HG03135 (cell line): ENCODE measurements at regions not wholly inside any gene's neighbourhood (a gene's known extent, or its start where the extent isn't known, plus 50 kb on each side); places are given as distances from the start of the nearest gene placed in this dataset.
"Not testable (repeated sequence)": the region's sequence is repeated elsewhere in the genome, so short reads cannot be mapped to it uniquely, and the experiment has no call there.

ENCODE experiments used
- ATAC-seq: cut with Tn5 transposase; IDR thresholded peaks from one replicate; pipeline ENCODE4 v1.9.1; 2021; ENCODE audit warnings: mild to moderate bottlenecking, moderate library complexity; ENCODE audit not compliant: unreplicated experiment

GRCh38 chr16:86072328-86073102 is 173.6 kb downstream of the IRF8 start:
- ATAC-seq: no peak

DNA sequence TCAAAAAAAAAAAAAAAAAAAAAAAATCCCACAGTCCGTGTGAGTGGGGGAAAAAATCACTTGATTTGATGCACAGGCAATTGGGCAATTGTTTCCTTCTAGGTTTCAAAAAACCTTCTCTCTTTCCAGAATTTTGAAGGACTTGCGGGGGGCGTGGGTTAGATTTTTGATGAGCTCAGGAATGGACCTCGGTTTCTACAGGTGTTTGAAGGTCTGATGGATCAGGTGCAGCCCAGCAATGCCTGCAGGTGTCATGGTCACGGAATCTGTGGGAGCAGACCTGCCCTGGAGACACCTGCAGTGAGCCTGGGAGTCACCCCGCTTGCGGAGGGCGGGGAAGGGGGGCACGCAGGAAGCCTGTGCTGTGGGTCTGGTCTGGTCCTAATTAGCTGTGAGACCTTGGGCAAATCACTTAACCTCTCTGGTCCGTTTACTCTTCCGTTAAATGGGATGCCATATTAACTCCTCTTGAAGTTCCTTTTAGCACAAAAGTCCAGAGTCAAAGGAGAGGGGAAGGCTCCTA is 174.2 kb downstream of the IRF8 start:
- ATAC-seq: no peak

DNA sequence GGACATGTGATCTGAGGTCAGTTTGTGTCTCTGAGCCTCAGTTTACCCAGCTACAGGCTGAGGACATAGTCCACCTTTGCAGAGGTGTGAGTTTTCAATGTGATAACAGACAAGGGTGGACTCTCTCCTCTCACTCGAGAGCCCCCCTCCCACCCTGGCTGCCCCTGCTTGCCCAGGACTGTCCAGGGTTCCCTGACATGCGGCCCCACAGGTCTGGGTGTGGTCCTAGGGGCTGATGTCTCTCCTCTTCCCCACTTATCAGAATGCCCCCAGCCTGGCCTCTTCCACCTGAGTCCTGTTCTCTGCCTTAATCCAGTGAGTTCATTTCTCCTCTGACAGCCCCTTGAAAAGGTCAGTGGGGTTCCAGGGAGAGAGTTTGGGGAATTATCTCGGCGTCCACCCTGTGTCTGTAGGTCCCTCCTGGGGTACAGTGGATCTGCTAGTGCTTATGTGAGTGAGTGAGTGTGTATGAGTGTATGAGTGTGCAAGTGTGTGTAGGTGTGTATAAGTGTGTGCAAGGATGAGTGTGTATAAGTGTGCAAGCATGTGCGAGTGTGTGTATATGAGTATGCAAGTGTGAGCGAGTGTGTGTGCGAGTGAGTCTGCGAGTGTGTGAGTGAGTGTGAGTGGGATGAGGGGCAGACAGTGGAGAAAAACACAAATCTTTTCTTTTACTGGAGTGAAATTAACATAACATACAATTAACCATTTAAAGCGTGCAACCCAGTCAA is 175.0 kb downstream of the IRF8 start:
- no peak for ATAC-seq

- ATAC-seq: no peak
Measured at GRCh38 chr16:86074651-86075487, 175.9 kb downstream of the IRF8 start.

GRCh38 chr16:86075488-86075785 is 176.5 kb downstream of the IRF8 start:
- no peak for ATAC-seq

DNA sequence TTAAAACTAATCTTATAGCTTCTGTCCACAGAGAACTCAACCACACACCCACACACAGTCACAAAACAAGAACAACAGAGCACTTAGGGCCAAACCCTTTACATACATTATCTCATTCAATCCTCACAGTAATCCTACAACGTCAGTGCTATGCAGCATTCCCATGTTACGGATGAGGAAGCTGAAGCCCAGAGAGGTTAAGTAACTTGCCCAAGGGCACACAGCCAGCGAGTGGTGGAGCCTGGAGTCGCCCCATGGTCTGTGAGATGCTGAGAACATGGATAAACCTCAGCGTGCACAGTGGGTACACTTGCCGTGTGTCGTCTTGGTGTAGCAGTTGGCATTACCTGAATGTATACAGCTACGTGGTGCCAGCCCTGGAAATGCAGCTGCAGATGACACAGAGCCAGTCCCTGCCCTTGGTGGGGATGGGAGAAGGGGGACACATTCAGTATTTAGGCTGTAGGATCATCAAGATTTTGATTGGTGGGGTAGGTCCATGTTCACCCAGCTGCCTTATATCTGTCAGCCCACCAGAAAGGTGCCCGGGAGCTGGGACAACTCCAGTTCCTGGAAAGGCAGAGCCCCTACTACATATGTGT is 177.0 kb downstream of the IRF8 start:
- ATAC-seq: no peak

GRCh38 chr16:86076606-86077005 is 177.6 kb downstream of the IRF8 start:
- ATAC-seq: no peak

DNA sequence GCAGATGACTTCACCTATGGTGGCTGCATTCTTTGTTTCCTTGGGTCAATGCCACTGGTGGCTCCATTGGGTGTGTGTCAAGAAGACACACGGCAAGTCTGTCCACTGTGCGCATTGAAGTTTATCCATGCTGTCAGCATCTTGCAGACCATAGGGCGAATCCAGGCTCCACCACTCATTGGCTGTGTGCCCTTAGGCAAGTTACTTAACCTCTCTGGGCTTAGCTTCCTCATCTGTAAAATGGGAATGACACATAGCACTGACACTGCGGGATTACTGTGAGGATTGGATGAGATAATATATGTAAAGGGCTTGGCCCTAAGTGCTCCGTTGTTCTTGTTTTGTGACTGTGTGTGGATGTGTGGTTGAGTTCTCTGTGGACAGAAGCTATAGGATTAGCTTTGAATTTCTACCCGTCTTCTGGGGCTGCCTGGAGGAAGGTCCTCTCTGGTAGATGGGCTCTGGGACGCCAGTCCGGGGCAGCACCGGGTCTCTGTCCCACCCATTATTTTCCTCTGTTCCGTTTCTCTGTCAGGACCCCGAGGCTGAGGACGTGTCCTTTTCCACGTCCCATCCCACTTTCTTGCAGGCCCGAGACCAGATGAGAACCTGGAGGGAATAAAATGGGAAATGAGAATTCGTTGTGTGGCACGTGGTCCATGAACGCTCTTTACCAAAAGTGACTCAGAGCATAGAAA is 178.4 kb downstream of the IRF8 start:
- no peak for ATAC-seq

DNA sequence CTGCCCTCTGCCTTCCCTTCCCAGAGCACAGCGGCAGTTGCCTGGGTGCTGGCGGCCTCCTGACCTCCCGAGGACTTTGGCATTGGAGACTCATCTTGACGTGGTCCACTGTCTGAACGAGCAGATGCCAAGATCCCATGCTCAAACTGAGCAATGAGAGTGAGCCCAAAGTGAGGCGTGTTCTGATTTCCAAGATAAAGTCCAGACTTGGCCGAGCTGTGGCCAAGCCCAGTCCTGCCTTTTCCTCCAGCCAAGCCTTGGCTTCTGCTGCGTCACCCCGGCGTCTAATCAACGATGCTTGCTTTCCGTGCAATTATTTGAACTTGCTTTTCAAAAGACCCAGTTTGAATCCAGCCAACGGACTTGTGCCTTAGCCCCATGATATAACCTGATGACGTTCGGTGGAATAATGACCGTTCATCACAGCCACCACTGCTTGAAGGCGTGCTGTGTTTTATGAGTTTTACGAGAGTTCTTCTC is 179.2 kb downstream of the IRF8 start:
- no peak for ATAC-seq

GRCh38 chr16:86078711-86079110 is 179.7 kb downstream of the IRF8 start:
- not testable (repeated sequence) for ATAC-seq

- no peak for ATAC-seq
Measured at GRCh38 chr16:86079255-86079885, 180.4 kb downstream of the IRF8 start.

DNA sequence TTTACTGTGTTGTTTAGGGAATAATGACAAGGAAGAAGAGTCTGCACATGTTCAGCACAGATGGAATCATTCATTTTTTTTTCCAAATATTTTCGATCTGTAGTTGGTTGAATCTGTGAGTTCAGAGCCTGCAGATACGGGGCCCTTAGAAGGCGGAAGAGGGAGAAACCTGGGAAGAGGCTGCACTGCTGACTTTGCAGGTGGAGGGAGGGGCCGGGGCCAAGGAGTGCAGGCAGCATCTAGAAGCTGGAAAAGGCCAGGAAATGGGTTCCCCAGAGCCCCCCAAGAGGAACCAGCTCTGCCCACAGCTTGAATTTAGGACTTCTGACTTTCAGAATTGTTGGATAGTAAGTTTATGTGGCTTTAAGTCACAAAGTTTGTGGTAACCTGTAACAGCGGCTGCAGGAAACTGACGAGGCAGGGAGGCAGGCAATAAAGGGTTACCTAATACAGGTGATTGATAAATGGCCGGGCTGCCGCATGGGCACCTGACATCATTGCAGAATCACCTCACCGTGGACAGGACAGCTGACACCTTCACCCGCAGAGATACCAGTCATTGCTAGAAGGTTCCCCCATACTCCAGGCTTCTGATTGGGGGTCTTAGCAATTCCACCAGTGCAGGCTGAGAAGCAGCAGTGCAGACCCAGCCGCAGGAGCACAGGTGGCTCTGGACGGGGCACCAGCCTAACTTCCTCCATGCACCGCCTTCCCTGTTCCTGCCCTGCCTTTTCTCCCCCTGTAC is 181.3 kb downstream of the IRF8 start:
- ATAC-seq: no peak

DNA sequence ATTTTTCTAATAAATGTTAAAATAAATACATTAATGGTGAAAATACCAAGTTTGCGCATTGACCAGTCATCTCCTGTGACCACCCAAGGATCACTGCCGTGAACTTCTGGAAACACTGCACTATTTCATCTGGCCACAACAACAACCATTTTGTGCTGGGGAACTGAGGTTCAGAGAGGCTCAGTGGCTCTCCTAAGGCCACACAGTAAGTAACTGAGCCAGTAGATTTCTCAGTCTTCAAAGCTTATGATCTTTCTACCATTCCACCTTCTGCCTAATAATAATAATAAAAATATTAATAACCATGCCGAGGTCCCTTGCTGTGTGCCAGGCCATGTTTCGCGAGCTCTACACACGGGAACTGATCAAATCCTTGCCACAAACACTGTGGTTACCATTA is 182.0 kb downstream of the IRF8 start:
- ATAC-seq: no peak

GRCh38 chr16:86082418-86083030 is 183.6 kb downstream of the IRF8 start:
- ATAC-seq: no peak

- ATAC-seq: no peak
Measured at GRCh38 chr16:86083382-86084002, 184.5 kb downstream of the IRF8 start.

GRCh38 chr16:86085161-86085611 is 186.2 kb downstream of the IRF8 start:
- ATAC-seq: no peak

GRCh38 chr16:86085795-86086194 is 186.8 kb downstream of the IRF8 start:
- ATAC-seq: no peak

DNA sequence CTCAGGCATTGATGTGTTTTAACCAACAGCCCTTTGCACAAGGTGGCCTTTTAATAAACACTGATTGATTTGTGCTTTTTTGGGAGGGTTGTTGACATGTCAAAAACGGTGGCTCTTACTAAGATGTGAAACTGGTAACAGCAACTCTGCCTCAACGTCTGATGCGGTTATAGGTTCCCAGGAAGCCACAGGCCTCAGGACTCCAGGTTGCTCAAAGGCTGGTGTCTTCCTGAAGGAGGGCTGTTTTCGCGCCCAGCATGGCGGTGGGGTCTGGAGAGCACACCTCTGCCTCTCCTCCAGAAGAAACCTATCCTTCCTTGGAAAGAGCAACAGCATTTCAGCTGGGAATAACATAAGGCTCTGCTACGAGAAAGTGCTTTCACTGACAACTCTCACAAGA is 187.5 kb downstream of the IRF8 start:
- ATAC-seq: no peak
